ENCODE measurements at regions not wholly inside any gene's neighbourhood (a gene's known extent, or its start where the extent isn't known, plus 50 kb on each side); places are given as distances from the start of the nearest gene placed in this dataset.

GRCh38 chr13:18978447-18978846, 203.2 kb downstream of the TUBA3C start:
- CTCF ChIA-PET (ENCODE audit: unreplicated experiment): interaction anchor here (0.6 kb wide), 1 partner anchor 13 kb away, joined by 4 read pairs; no protein-coding TSS in a partner anchor

GRCh38 chr13:18977857-18978256, 203.8 kb downstream of the TUBA3C start:
- no peak for DNase-seq (ENCODE audit: low spot score)
- POLR2A ChIA-PET: no interaction called here
- Histone ChIP-seq H4K20me1 (ENCODE audit: insufficient read depth, low read length) (no peaks in the 10 kb centered on the region), H3K9me2 (ENCODE audit: insufficient read depth, low read length) (no peaks in the 10 kb centered on the region), H3K36me3 (ENCODE audit: insufficient read depth, low read length) (no peaks in the 10 kb centered on the region), H3K4me1 (ENCODE audit: insufficient read depth, low read length, poor library complexity, severe bottlenecking) (no peaks in the 10 kb centered on the region), H2AFZ (ENCODE audit: low read length) (no peak overlapping the region), H3K4me3 (ENCODE audit: low read depth, low read length, poor library complexity, severe bottlenecking) (no peak overlapping the region), H3K9me3 (ENCODE audit: low read length) (no peaks in the 10 kb centered on the region), H3K4me2 (ENCODE audit: low read length) (no peak overlapping the region), H3K79me2 (ENCODE audit: insufficient read depth, low read depth, low read length) (no peaks in the 10 kb centered on the region), H3K27ac (ENCODE audit: low read depth, low read length, poor library complexity, severe bottlenecking) (no peak overlapping the region)
- CTCF ChIA-PET (ENCODE audit: unreplicated experiment): interaction anchor here (0.6 kb wide), 1 partner anchor 13 kb away, joined by 4 read pairs; no protein-coding TSS in a partner anchor
- intact Hi-C loops (cut with micrococcal nuclease; ENCODE audit: unreplicated experiment): loop anchor here (10.0 kb wide), 1 partner anchor 57 kb away; no protein-coding TSS in a partner anchor
- TF ChIP-seq CTCF (conservative IDR thresholded peaks at IDR 0.05; ENCODE audit: low read length) (no peak), EZH2phosphoT487 (IDR thresholded peaks at IDR 0.05; ENCODE audit: borderline replicate concordance, low read depth, low read length) (no peak)
- no TSS peak for BruUV-seq (replicated peaks)

More at GRCh38 chr13:18978447-18978846, 203.2 kb downstream of the TUBA3C start:
- no TSS peak for BruUV-seq (replicated peaks)
- no peak for TF ChIP-seq CTCF (conservative IDR thresholded peaks at IDR 0.05; ENCODE audit: low read length)
- TF ChIP-seq EZH2phosphoT487 (IDR thresholded peaks at IDR 0.05; ENCODE audit: borderline replicate concordance, low read depth, low read length): no peak
- DNase-seq (ENCODE audit: low spot score): no peak
- Histone ChIP-seq H3K79me2 (ENCODE audit: insufficient read depth, low read depth, low read length) (no peaks in the 10 kb centered on the region), H3K9me2 (ENCODE audit: insufficient read depth, low read length) (no peaks in the 10 kb centered on the region), H3K9me3 (ENCODE audit: low read length) (no peaks in the 10 kb centered on the region), H3K27ac (ENCODE audit: low read depth, low read length, poor library complexity, severe bottlenecking) (no peak overlapping the region), H2AFZ (ENCODE audit: low read length) (no peak overlapping the region), H3K4me3 (ENCODE audit: low read depth, low read length, poor library complexity, severe bottlenecking) (no peak overlapping the region), H3K4me2 (ENCODE audit: low read length) (no peak overlapping the region), H4K20me1 (ENCODE audit: insufficient read depth, low read length) (no peaks in the 10 kb centered on the region), H3K4me1 (ENCODE audit: insufficient read depth, low read length, poor library complexity, severe bottlenecking) (no peaks in the 10 kb centered on the region), H3K36me3 (ENCODE audit: insufficient read depth, low read length) (no peaks in the 10 kb centered on the region)
- intact Hi-C loops (cut with micrococcal nuclease; ENCODE audit: unreplicated experiment): loop anchor here (10.0 kb wide), 1 partner anchor 56 kb away; no protein-coding TSS in a partner anchor
- POLR2A ChIA-PET: no interaction called here

DNA sequence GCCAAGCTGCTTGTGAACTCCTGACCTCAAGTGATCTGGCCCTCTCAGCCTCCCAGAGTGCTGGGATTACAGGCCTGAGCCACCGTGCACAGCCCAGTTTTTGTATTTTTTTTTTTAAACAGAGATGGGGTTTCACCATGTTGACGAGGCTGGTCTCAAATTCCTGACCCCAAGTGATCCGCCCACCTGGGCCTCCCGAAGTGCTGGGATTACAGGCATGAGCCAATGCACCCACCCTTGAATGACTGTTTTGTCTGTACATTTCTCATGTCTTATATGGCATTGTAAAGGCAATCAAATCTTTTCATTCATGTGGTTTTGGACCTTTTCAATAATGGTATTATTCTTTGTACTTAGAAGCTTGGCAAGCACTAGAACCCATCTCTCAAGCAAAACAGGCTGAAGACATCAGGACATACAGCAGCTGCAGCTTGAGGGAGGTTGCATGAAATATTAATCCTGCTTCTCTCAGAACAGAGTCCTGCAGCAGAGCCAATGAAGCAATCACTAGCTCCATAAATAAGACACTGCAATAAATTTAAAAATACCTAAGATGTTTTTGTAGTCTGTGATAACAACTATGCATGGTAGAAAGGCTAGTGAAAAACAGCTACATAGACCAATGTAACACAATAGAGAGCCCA, 209.9 kb downstream of the TUBA3C start:
- DNase-seq (ENCODE audit: low spot score): no peak
- Histone ChIP-seq H3K4me2 (ENCODE audit: low read length) (no peak overlapping the region), H3K79me2 (ENCODE audit: insufficient read depth, low read depth, low read length) (no peaks in the 10 kb centered on the region), H3K36me3 (ENCODE audit: insufficient read depth, low read length) (no peaks in the 10 kb centered on the region), H4K20me1 (ENCODE audit: insufficient read depth, low read length) (no peaks in the 10 kb centered on the region), H3K4me3 (ENCODE audit: low read depth, low read length, poor library complexity, severe bottlenecking) (no peak overlapping the region), H3K27ac (ENCODE audit: low read depth, low read length, poor library complexity, severe bottlenecking) (no peak overlapping the region), H3K4me1 (ENCODE audit: insufficient read depth, low read length, poor library complexity, severe bottlenecking) (no peaks in the 10 kb centered on the region), H2AFZ (ENCODE audit: low read length) (no peak overlapping the region), H3K9me3 (ENCODE audit: low read length) (0 out of 2 replicates have a peak, but pooled peaks cover 3% of the 10 kb centered on the region), H3K9me2 (ENCODE audit: insufficient read depth, low read length) (no peaks in the 10 kb centered on the region)
- ChIA-PET CTCF (ENCODE audit: unreplicated experiment) (no interaction called here), POLR2A (no interaction called here)
- intact Hi-C loops (cut with micrococcal nuclease; ENCODE audit: unreplicated experiment): loop anchor here (10.0 kb wide), 1 partner anchor 63 kb away; no protein-coding TSS in a partner anchor
- TF ChIP-seq EZH2phosphoT487 (IDR thresholded peaks at IDR 0.05; ENCODE audit: borderline replicate concordance, low read depth, low read length) (no peak), CTCF (conservative IDR thresholded peaks at IDR 0.05; ENCODE audit: low read length) (no peak)
- no TSS peak for BruUV-seq (replicated peaks)

Data from OCI-LY7 (cell line).